ENCODE measurements at regions not wholly inside any gene's neighbourhood (a gene's known extent, or its start where the extent isn't known, plus 50 kb on each side); places are given as distances from the start of the nearest gene placed in this dataset.

- H3K27ac Mint-ChIP-seq: no peak overlapping the region
- H3K4me1 Mint-ChIP-seq: no peaks in the 10 kb centered on the region
- H3K4me3 ChIP-seq (ENCODE audit: low read length): no peak overlapping the region
- no peaks in the 10 kb centered on the region for H3K36me3 ChIP-seq (ENCODE audit: control insufficient read depth, insufficient read depth, low read length)
- peaks cover 4% of the 10 kb centered on the region for H3K9me3 ChIP-seq (ENCODE audit: control insufficient read depth, insufficient read depth, low read length)
- 77% methylated on average over 8 of the region's 9 CpGs for WGBS (ENCODE audit: insufficient coverage)
- peaks cover 3 to 7% of the 10 kb centered on the region in 2 donors for H3K9me3 Mint-ChIP-seq
- H3K27me3 Mint-ChIP-seq (ENCODE audit: low read depth in 2 of 2): no peaks in the 10 kb centered on the region
- no peaks in the 10 kb centered on the region for H3K36me3 Mint-ChIP-seq
- no peak overlapping the region for H3K27ac ChIP-seq (ENCODE audit: low read length)
- ATAC-seq: no peak
- DNase-seq: no peak
- no peak overlapping the region for H3K4me3 Mint-ChIP-seq
- intact Hi-C loops (cut with micrococcal nuclease): loop anchor here (10.0 kb wide), 1 partner anchor 91 kb away; no protein-coding TSS in a partner anchor
- no peak for TF ChIP-seq CTCF (IDR thresholded peaks at IDR 0.05)
- H3K27me3 ChIP-seq (ENCODE audit: control insufficient read depth, insufficient read depth, low read length): no peaks in the 10 kb centered on the region
- no peaks in the 10 kb centered on the region for H3K4me1 ChIP-seq (ENCODE audit: control insufficient read depth, insufficient read depth, low read length)
These were observed 478.2 kb upstream of the DPH6 start for GRCh38 chr15:36024031-36024688.

DNA sequence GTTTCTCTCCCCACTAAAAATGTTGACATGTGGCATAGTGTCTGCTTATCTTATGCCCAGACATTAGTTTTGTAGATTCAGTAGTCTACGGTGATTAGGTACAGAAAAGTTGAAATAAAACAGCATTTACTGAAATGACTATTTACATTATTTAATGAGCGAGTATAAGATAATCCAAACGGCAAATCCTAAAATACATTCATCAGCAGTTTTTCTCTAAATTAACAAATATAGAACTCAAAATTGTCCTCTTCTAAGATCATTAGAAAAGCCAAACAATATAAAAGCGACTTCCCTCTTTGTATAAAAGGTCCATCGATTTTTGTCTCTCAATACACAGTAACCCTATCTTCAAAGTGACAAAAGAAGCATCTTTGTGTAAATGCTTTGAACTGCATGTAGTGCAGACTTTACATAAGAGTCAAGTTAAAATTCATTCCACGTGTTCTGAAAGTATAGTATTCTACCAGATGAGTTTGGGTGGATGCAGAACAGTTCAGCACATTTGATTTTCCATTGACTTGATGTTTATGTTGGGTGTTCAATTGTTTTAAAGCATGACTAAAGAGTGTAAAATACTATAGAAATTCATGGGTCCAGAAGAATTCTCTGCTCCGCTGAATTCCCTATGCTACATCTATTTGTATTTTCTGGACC is 480.8 kb upstream of the DPH6 start:
- no peaks in the 10 kb centered on the region for H3K4me1 Mint-ChIP-seq
- H3K9me3 Mint-ChIP-seq: peaks cover 5 to 10% of the 10 kb centered on the region in 2 donors
- H3K4me3 Mint-ChIP-seq: no peak overlapping the region
- no peaks in the 10 kb centered on the region for H3K36me3 ChIP-seq (ENCODE audit: control insufficient read depth, insufficient read depth, low read length)
- no peak overlapping the region for H3K4me3 ChIP-seq (ENCODE audit: low read length)
- H3K27me3 ChIP-seq (ENCODE audit: control insufficient read depth, insufficient read depth, low read length): no peaks in the 10 kb centered on the region
- H3K27me3 Mint-ChIP-seq (ENCODE audit: low read depth in 2 of 2): no peaks in the 10 kb centered on the region
- H3K27ac Mint-ChIP-seq: no peak overlapping the region
- no peak for ATAC-seq
- intact Hi-C loops (cut with micrococcal nuclease): loop anchor here (10.0 kb wide), 1 partner anchor 88 kb away; no protein-coding TSS in a partner anchor
- 69% methylated on average over 3 of the region's 7 CpGs for WGBS (ENCODE audit: insufficient coverage)
- DNase-seq: no peak
- H3K4me1 ChIP-seq (ENCODE audit: control insufficient read depth, insufficient read depth, low read length): no peaks in the 10 kb centered on the region
- peaks cover 4% of the 10 kb centered on the region for H3K9me3 ChIP-seq (ENCODE audit: control insufficient read depth, insufficient read depth, low read length)
- no peak for TF ChIP-seq CTCF (IDR thresholded peaks at IDR 0.05)
- H3K27ac ChIP-seq (ENCODE audit: low read length): no peak overlapping the region
- no peaks in the 10 kb centered on the region for H3K36me3 Mint-ChIP-seq

GRCh38 chr15:36029606-36030210 is 483.7 kb upstream of the DPH6 start:
- no peaks in the 10 kb centered on the region for H3K36me3 ChIP-seq (ENCODE audit: control insufficient read depth, insufficient read depth, low read length)
- ATAC-seq (no peak), DNase-seq (no peak)
- no peaks in the 10 kb centered on the region for H3K27me3 ChIP-seq (ENCODE audit: control insufficient read depth, insufficient read depth, low read length)
- no peak overlapping the region for H3K27ac ChIP-seq (ENCODE audit: low read length)
- Mint-ChIP-seq H3K27me3 (ENCODE audit: low read depth in 2 of 2) (no peaks in the 10 kb centered on the region), H3K4me3 (no peak overlapping the region), H3K9me3 (peaks cover 15 to 16% of the 10 kb centered on the region in 2 donors), H3K27ac (no peak overlapping the region), H3K4me1 (no peaks in the 10 kb centered on the region), H3K36me3 (no peaks in the 10 kb centered on the region)
- WGBS (ENCODE audit: insufficient coverage): 78% methylated on average over 4 of the region's 5 CpGs
- intact Hi-C loops (cut with micrococcal nuclease): loop anchor here (10.0 kb wide), 1 partner anchor 85 kb away; no protein-coding TSS in a partner anchor
- TF ChIP-seq CTCF (IDR thresholded peaks at IDR 0.05): no peak
- no peak overlapping the region for H3K4me3 ChIP-seq (ENCODE audit: low read length)
- H3K4me1 ChIP-seq (ENCODE audit: control insufficient read depth, insufficient read depth, low read length): no peaks in the 10 kb centered on the region
- no peaks in the 10 kb centered on the region for H3K9me3 ChIP-seq (ENCODE audit: control insufficient read depth, insufficient read depth, low read length)

Data from natural killer cell (primary cell).